ENCODE measurements at regions not wholly inside any gene's neighbourhood (a gene's known extent, or its start where the extent isn't known, plus 50 kb on each side); places are given as distances from the start of the nearest gene placed in this dataset.

DNA sequence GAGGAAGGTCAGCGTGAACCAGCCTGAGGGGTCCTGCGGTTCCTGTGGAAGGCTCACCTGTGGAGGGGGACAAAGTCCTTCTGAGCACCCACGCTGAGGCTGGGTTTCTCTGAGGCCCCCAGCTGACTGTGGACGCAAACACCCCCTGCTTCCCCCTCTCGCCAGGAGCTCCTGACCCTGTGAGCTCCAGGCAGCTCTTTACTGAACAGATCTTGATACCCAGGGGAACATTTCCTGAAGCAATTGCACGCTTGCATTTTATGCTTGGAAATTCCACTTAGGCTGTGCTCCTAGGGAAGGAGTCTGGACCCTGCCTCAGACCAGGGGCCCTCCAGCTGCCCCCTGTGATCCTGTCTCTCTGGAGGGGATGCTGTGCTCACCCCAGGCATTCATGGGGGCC is 454.2 kb upstream of the B3GAT1 start:
- TF ChIP-seq POLR2A (IDR thresholded peaks at IDR 0.05) (no peak), CTCF (IDR thresholded peaks at IDR 0.05) (no peak)

Measured in heart left ventricle (tissue), 13 donors.